NCI-H187 treated with DMSO at 0.1 percent for 48 hours (cell line): ENCODE measurements at regions not wholly inside any gene's neighbourhood (a gene's known extent, or its start where the extent isn't known, plus 50 kb on each side); places are given as distances from the start of the nearest gene placed in this dataset.
"Not testable (repeated sequence)": the region's sequence is repeated elsewhere in the genome, so short reads cannot be mapped to it uniquely, and the experiment has no call there.

Source experiments
- DNase-seq: peaks from one replicate; lab custom pipeline; 2025; lab: John Stamatoyannopoulos, UW

GRCh38 chr16:31745900-31746299 lies 127.7 kb upstream of the ZNF267 start:
- no peak for DNase-seq

GRCh38 chr16:31754998-31755615 lies 118.5 kb upstream of the ZNF267 start:
- no peak for DNase-seq

DNA sequence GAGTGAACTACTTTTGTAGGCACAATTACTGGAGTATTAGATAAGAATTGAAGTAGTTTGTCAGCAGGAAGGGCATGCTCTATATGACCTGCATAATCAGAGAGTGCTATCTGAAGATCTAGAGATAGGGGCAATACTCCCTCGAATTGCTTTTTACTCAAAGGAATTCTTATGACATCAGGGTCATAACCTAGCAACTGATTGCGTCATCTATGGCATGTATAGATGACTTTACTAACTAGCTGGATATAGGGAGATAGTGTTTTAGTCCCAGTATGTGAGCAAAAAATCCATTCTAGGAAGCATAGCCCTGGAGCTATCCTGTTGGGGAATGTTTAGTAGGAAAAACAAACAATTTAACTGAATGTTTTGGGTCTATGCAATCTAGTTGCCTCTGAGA lies 109.5 kb upstream of the ZNF267 start:
- no peak for DNase-seq

- DNase-seq, result no peak
Observed at GRCh38 chr16:31767267-31767666, 106.3 kb upstream of the ZNF267 start.

DNA sequence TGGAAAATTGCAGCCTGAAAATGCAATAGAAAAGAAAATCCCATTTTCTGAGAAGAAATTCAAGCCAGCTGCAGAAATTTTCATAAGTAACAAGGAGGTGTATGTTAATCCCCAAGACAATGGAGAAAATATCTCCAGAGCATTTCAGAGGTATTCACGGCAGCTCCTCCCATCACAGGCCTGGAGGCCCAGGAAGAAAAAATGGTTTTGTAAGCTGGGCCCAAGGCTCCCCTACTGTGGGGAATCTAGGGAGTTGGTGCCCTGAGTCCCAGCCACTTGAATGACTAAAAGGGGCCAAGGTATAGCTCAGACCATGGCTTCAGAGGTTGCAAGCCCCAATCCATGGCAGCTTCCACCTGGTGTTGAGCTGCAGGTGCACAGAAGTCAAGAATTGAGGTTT lies 93.3 kb upstream of the ZNF267 start:
- DNase-seq, result no peak

DNA sequence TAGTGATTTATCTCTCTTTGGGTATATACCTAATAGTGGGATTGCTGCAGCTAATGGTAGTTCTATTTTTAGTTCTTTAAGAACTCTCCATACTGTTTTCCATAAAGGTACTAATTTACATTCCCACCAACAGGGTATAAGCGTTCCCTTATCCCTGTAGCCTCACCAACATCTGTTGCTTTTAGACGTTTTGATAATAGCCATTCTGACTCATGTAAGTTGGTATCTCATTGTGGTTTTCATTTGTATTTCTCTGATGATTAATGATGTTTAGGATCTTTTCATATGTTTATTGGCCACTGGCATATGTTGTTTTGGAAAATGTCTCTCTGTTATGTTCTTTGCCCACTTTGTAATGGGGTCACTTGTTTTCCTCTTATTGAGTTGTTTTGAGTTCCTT lies 88.5 kb upstream of the ZNF267 start:
- no peak for DNase-seq

- DNase-seq, result no peak
Observed at GRCh38 chr16:31807086-31807485, 66.5 kb upstream of the ZNF267 start.

- DNase-seq, result no peak
Observed at GRCh38 chr16:31810863-31811262, 62.7 kb upstream of the ZNF267 start.

GRCh38 chr16:31816141-31816540 lies 57.5 kb upstream of the ZNF267 start:
- DNase-seq, result not testable (repeated sequence)

GRCh38 chr16:31819386-31819785 lies 54.2 kb upstream of the ZNF267 start:
- DNase-seq, result no peak

- DNase-seq, result no peak
Observed at GRCh38 chr16:31819948-31820347, 53.7 kb upstream of the ZNF267 start.
